Epidermal melanocyte (primary cell): ENCODE measurements at regions not wholly inside any gene's neighbourhood (a gene's known extent, or its start where the extent isn't known, plus 50 kb on each side); places are given as distances from the start of the nearest gene placed in this dataset.

Source experiments
- DNase-seq: peaks from one replicate; pipeline ENCODE4 v3.0.0; 2011; ENCODE audit warnings: low spot score; ENCODE audit not compliant: insufficient read length

- DNase-seq = no peak
Measured at GRCh38 chr2:67954093-67954748, 108.6 kb downstream of the C1D start.

- DNase-seq = no peak
Measured at GRCh38 chr2:67955748-67956603, 106.8 kb downstream of the C1D start.

- no peak for DNase-seq
Measured at GRCh38 chr2:67965246-67965645, 97.6 kb downstream of the C1D start.

- DNase-seq = no peak
Measured at GRCh38 chr2:67970071-67970470, 92.7 kb downstream of the C1D start.

GRCh38 chr2:67970542-67970941, 92.3 kb downstream of the C1D start:
- DNase-seq = no peak

- no peak for DNase-seq
Measured at GRCh38 chr2:67974559-67975430, 88.0 kb downstream of the C1D start.

- no peak for DNase-seq
Measured at GRCh38 chr2:67977464-67977863, 85.3 kb downstream of the C1D start.

- DNase-seq = no peak
Measured at GRCh38 chr2:67982956-67983355, 79.8 kb downstream of the C1D start.

GRCh38 chr2:67984600-67984999, 78.2 kb downstream of the C1D start:
- DNase-seq = no peak

GRCh38 chr2:67985586-67985985, 77.2 kb downstream of the C1D start:
- no peak for DNase-seq

- DNase-seq = no peak
Measured at GRCh38 chr2:67986258-67986657, 76.5 kb downstream of the C1D start.
